IPS DF 6.9 (cell line): ENCODE measurements at regions not wholly inside any gene's neighbourhood (a gene's known extent, or its start where the extent isn't known, plus 50 kb on each side); places are given as distances from the start of the nearest gene placed in this dataset.

Experiments
- DNase-seq: peaks from one replicate; pipeline ENCODE4 v3.0.0-alpha.2; 2013; ENCODE audit warnings: low read depth, low spot score
- H3K27ac ChIP-seq: one replicate; pipeline ENCODE4 v1.5.1; 2013; ENCODE audit warnings: low read length, control low read depth
- H3K27me3 ChIP-seq: 2 replicates; pipeline ENCODE4 v1.6.1; 2013; ENCODE audit warnings: mild to moderate bottlenecking, low read length; ENCODE audit not compliant: control insufficient read depth, insufficient read depth
- H3K36me3 ChIP-seq: 2 replicates; pipeline ENCODE4 v1.6.1; 2013; ENCODE audit warnings: low read length; ENCODE audit not compliant: control insufficient read depth, insufficient read depth
- H3K4me1 ChIP-seq: 2 replicates; pipeline ENCODE4 v1.6.1; 2013; ENCODE audit warnings: low read length; ENCODE audit not compliant: control insufficient read depth, insufficient read depth
- H3K4me3 ChIP-seq: 2 replicates; pipeline ENCODE4 v1.5.1; 2013; ENCODE audit warnings: mild to moderate bottlenecking, low read length
- H3K9me3 ChIP-seq: 2 replicates; pipeline ENCODE4 v1.6.1; 2013; ENCODE audit warnings: low read length, inconsistent platforms; ENCODE audit not compliant: control insufficient read depth, insufficient read depth
- WGBS: extraction: QIAGEN DNeasy Blood & Tissue Kit; methylation state at CpG from one replicate; pipeline ENCODE4 v1.1.7; 2013; ENCODE audit warnings: mixed read lengths, missing lambda C conversion rate; ENCODE audit not compliant: insufficient read length, insufficient coverage; 5-methylcytosine and 5-hydroxymethylcytosine counted together

DNA sequence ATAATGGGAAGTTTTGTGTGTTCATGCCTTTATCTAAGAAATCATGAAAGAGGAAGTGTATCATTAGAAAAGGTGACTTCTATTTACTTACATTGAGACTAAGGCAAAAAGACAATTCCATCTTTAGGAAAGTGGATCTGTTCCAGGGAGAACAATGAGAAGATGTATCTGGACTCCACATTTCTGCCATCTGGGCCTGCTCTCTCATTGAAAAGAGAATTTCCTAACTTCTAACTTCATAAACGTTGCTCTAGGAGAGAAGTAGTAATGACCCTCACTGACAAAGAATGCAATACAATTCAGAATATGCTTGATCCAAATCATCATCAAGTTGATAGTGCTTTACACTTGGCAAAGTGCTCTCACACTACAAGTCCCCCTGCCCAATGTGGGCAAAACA lies 294.2 kb downstream of the OGFRL1 start:
- no peak overlapping the region for H3K4me3 ChIP-seq
- no peak overlapping the region for H3K27ac ChIP-seq
- no CpG with 5 or more reads among the region's 1 CpG for WGBS
- no peak for DNase-seq
- H3K36me3 ChIP-seq, result no peaks in the 10 kb centered on the region
- H3K27me3 ChIP-seq, result no peaks in the 10 kb centered on the region
- no peaks in the 10 kb centered on the region for H3K4me1 ChIP-seq
- H3K9me3 ChIP-seq, result no peaks in the 10 kb centered on the region

DNA sequence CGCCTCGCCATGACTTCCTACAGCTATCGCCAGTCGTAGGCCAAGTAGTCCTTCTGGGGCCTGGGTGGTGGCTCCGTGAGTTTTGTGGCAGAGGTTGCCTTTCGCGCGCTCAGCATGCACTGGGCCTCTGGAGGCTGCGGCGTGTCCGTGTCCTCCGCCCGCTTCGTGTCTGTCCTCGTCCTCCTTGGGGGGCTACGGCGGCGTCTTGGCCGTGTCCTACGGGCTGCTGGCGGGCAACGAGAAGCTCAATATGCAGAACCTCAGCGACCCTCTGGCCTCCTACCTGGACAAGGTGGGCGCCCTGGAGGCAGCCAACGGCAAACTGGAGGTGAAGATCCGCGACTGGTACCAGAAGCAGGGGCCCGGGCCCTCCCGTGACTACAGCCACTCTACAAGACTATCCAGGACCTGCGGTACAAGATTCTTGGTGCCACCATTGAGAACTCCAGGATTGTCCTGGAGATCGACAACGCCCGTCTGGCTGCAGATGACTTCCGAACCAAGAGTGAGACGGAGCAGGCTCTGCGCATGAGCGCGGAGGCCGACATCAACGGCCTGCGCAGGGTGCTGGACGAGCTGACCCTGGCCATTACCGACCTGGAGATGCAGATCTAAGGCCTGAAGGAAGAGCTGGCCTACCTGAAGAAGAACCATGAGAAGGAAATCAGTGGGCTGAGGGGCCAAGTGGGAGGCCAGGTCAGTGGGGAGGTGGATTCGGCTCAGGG lies 296.3 kb downstream of the OGFRL1 start:
- Histone ChIP-seq H3K4me1 (no peaks in the 10 kb centered on the region), H3K27ac (no peak overlapping the region), H3K9me3 (no peaks in the 10 kb centered on the region), H3K36me3 (no peaks in the 10 kb centered on the region), H3K4me3 (no peak overlapping the region), H3K27me3 (no peaks in the 10 kb centered on the region)
- no CpG with 5 or more reads among the region's 44 CpGs for WGBS
- no peak for DNase-seq

DNA sequence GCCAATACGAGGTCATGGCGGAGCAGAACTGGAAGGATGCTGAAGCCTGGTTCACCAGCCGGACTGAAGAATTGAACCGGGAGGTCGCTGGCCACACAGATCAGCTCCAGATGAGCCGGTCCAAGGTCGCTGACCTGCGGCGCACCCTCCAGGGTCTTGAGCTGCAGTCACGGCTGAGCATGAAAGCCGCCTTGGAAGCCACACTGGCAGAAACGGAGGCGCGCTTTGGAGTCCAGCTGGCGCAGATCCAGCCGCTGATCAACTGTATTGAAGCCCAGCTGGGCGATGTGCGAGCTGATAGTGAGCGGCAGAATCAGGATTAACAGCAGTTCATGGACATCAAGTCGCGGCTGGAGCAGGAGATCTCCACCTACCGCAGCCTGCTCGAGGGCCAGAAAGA lies 296.9 kb downstream of the OGFRL1 start:
- WGBS, result no CpG with 5 or more reads among the region's 23 CpGs
- Histone ChIP-seq H3K27ac (no peak overlapping the region), H3K9me3 (no peaks in the 10 kb centered on the region), H3K27me3 (no peaks in the 10 kb centered on the region), H3K4me1 (no peaks in the 10 kb centered on the region), H3K4me3 (no peak overlapping the region), H3K36me3 (no peaks in the 10 kb centered on the region)
- DNase-seq, result no peak

DNA sequence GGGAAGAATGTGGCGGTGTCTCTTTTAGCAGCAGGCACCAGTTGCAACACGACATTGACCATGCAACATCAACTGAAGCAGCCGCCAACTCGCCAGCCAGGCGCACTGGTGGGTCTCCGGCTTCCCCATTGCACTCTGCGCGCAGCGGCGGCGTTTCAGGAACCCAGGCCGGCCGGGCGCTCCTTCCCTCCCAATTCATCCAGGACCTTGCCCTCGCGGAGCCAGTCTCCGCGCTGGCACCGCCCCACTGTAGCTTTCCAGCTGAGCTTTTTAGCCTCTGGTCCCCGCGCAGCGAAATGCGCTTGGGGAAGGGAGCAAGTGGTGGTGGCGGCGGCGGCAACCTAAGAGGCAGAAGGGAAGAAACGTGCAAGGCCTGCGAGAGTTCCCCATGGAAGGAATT lies 297.9 kb upstream of the RIMS1 start:
- WGBS, result no CpG with 5 or more reads among the region's 28 CpGs

GRCh38 chr6:71589254-71589653 lies 297.1 kb upstream of the RIMS1 start:
- no CpG with 5 or more reads among the region's 5 CpGs for WGBS

More for the DNA sequence above, 297.9 kb upstream of the RIMS1 start:
- Histone ChIP-seq H3K27me3 (no peaks in the 10 kb centered on the region), H3K4me1 (no peaks in the 10 kb centered on the region), H3K27ac (no peak overlapping the region), H3K9me3 (no peaks in the 10 kb centered on the region), H3K4me3 (no peak overlapping the region), H3K36me3 (no peaks in the 10 kb centered on the region)
- DNase-seq, result no peak

GRCh38 chr6:71592643-71593042 lies 293.7 kb upstream of the RIMS1 start:
- H3K4me1 ChIP-seq, result no peaks in the 10 kb centered on the region
- H3K4me3 ChIP-seq, result no peak overlapping the region
- DNase-seq, result no peak
- no peaks in the 10 kb centered on the region for H3K36me3 ChIP-seq
- no peak overlapping the region for H3K27ac ChIP-seq
- no peaks in the 10 kb centered on the region for H3K27me3 ChIP-seq
- no peaks in the 10 kb centered on the region for H3K9me3 ChIP-seq

More at GRCh38 chr6:71589254-71589653, 297.1 kb upstream of the RIMS1 start:
- H3K4me3 ChIP-seq, result no peak overlapping the region
- no peaks in the 10 kb centered on the region for H3K9me3 ChIP-seq
- H3K27ac ChIP-seq, result no peak overlapping the region
- no peaks in the 10 kb centered on the region for H3K4me1 ChIP-seq
- H3K36me3 ChIP-seq, result no peaks in the 10 kb centered on the region
- no peak for DNase-seq
- H3K27me3 ChIP-seq, result no peaks in the 10 kb centered on the region

DNA sequence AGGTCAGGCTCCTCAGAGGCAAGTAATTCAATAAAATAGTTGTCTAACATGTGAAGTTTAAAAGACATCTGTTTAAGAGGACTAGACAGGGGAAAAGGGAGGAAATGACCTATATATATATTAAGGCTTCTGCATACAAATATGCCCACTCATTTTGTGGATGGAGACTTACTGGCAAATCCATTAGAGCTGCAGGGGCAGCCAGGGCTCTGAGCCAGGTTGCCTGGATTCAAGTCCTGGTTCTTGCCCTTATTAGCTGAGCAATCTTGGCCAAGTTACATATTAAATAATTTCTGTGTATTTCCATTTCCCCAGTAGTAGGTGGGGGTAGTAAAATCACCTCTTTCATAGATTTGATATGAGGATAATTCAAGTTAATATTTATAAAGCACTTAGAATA lies 287.0 kb upstream of the RIMS1 start:
- H3K4me1 ChIP-seq, result no peaks in the 10 kb centered on the region
- no peak overlapping the region for H3K4me3 ChIP-seq
- H3K27ac ChIP-seq, result no peak overlapping the region
- no peaks in the 10 kb centered on the region for H3K27me3 ChIP-seq
- H3K36me3 ChIP-seq, result no peaks in the 10 kb centered on the region
- no peak for DNase-seq
- H3K9me3 ChIP-seq, result no peaks in the 10 kb centered on the region

DNA sequence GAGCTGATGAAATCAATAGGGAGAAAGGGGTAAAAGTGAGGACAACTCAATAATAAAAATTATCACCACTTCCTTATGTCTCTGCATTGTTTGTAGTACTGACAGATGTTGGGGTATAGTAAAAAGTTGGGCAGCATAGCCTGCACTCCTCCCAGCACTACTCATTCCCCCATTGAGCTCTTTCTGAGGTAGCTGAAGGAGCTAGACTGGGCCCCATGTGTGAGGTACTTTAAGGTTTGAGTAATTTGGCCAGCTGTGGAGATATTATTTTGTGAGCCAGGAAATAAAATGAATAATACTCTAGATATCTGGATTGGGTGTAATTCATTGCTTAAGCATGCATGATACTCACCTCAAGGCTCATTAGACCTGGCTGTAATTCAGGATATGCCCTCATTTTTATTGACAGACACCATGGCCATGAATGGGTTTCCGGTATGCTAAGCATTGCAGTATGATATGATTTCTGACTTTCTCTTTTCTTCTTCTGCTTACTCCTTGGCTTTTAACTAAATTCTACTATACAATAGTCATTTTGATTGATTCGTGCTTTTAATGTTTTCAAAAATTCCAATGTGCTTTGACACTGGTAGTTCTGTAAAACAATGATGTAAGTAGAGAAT lies 283.9 kb upstream of the RIMS1 start:
- H3K9me3 ChIP-seq, result no peaks in the 10 kb centered on the region
- no peak overlapping the region for H3K27ac ChIP-seq
- H3K36me3 ChIP-seq, result no peaks in the 10 kb centered on the region
- no CpG with 5 or more reads among the region's 2 CpGs for WGBS
- DNase-seq, result no peak
- H3K4me1 ChIP-seq, result no peaks in the 10 kb centered on the region
- no peak overlapping the region for H3K4me3 ChIP-seq
- no peaks in the 10 kb centered on the region for H3K27me3 ChIP-seq

DNA sequence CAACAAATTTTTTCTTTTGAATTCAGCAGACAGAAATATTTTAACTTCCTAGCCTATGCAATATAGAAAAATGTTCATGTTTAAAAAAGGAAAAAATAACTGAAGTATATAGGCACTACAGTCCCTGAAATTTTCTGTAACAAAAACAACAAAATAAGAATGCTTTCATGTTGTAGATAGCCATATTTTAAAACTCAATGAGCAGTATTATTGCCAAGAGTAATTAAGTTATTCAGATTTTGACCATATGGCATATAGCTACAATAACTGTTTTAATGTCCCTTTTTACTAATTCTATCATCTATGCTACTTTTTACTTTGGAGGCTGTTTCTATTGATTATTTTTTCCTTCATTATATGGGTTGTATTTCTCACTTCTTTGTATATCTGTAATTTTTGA lies 283.3 kb upstream of the RIMS1 start:
- H3K4me1 ChIP-seq, result no peaks in the 10 kb centered on the region
- no peak overlapping the region for H3K27ac ChIP-seq
- no peaks in the 10 kb centered on the region for H3K36me3 ChIP-seq
- no peaks in the 10 kb centered on the region for H3K27me3 ChIP-seq
- DNase-seq, result no peak
- H3K4me3 ChIP-seq, result no peak overlapping the region
- H3K9me3 ChIP-seq, result no peaks in the 10 kb centered on the region

- no peaks in the 10 kb centered on the region for H3K4me1 ChIP-seq
- H3K9me3 ChIP-seq, result no peaks in the 10 kb centered on the region
- no peaks in the 10 kb centered on the region for H3K27me3 ChIP-seq
- H3K27ac ChIP-seq, result no peak overlapping the region
- WGBS, result no CpG with 5 or more reads among the region's 1 CpG
- H3K36me3 ChIP-seq, result no peaks in the 10 kb centered on the region
- no peak overlapping the region for H3K4me3 ChIP-seq
- no peak for DNase-seq
Observed at GRCh38 chr6:71608646-71609045, 277.7 kb upstream of the RIMS1 start.

DNA sequence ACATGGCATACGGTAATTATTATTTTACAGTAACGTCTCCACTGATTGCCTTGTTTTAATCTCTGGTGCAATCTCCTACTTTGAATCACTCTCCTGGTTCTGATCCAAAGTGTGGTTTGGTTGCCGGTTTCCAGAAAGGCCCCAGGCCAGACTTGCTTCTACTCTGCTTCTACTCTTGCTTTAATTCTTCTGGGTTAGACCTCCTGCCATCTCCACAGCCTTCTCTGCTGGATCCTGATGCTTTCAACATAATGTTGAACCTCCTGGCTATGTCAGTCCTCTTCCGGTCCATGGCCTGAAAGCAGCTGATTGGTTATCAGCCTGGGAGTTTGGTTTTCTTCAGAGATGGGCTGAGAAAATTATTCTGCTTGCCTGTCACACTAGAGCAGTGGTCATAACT lies 266.5 kb upstream of the RIMS1 start:
- Histone ChIP-seq H3K27me3 (no peaks in the 10 kb centered on the region), H3K9me3 (no peaks in the 10 kb centered on the region)

More for the DNA sequence above, 266.5 kb upstream of the RIMS1 start:
- no peak for DNase-seq
- no peaks in the 10 kb centered on the region for H3K36me3 ChIP-seq
- WGBS, result no CpG with 5 or more reads among the region's 4 CpGs
- H3K4me3 ChIP-seq, result no peak overlapping the region
- no peak overlapping the region for H3K27ac ChIP-seq
- no peaks in the 10 kb centered on the region for H3K4me1 ChIP-seq
